ENCODE measurements at regions not wholly inside any gene's neighbourhood (a gene's known extent, or its start where the extent isn't known, plus 50 kb on each side); places are given as distances from the start of the nearest gene placed in this dataset.
"Not testable (repeated sequence)": the region's sequence is repeated elsewhere in the genome, so short reads cannot be mapped to it uniquely, and the experiment has no call there.

DNA sequence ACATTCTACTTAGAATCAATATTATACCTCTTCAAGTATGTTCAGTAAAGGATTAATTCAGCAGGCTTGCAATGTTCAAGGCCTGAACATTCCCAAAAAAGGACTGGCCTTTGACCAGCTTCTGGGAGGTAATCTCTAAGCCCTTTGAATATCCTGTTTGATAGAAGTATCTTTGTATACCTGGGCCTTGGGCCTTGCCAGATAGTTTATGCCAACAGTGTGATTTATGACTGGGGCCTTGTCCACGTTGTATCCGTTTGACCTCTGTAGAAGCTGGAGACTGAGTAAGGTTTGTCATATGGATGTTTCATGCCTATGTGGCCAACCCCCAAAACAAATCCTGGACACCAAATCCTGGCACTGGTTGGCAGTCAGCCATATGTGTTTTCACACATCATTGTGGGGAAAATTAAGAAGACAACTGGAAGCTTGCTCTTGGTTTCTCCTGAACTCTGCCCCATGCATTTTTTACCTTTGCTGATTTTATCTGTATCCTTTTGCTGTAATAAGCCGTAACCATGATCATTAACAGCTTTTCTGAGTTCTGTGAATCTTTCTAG is 92.1 kb downstream of the RMI1 start:
- Mint-ChIP-seq H3K36me3 (ENCODE audit: insufficient read depth, unreplicated experiment) (no peaks in the 10 kb centered on the region), H3K27me3 (ENCODE audit: insufficient read depth, unreplicated experiment) (no peaks in the 10 kb centered on the region), H3K9me3 (ENCODE audit: unreplicated experiment) (no peaks in the 10 kb centered on the region), H3K4me1 (ENCODE audit: insufficient read depth, unreplicated experiment) (no peaks in the 10 kb centered on the region), H3K27ac (ENCODE audit: low read depth, unreplicated experiment) (no peak overlapping the region), H3K4me3 (ENCODE audit: unreplicated experiment) (no peak overlapping the region)
- BruUV-seq (replicated peaks) = no TSS peak
- intact Hi-C loops (cut with micrococcal nuclease) = no loop called here
- ChIA-PET CTCF (no interaction called here), POLR2A (no interaction called here)
- TF ChIP-seq, protein P1, sequence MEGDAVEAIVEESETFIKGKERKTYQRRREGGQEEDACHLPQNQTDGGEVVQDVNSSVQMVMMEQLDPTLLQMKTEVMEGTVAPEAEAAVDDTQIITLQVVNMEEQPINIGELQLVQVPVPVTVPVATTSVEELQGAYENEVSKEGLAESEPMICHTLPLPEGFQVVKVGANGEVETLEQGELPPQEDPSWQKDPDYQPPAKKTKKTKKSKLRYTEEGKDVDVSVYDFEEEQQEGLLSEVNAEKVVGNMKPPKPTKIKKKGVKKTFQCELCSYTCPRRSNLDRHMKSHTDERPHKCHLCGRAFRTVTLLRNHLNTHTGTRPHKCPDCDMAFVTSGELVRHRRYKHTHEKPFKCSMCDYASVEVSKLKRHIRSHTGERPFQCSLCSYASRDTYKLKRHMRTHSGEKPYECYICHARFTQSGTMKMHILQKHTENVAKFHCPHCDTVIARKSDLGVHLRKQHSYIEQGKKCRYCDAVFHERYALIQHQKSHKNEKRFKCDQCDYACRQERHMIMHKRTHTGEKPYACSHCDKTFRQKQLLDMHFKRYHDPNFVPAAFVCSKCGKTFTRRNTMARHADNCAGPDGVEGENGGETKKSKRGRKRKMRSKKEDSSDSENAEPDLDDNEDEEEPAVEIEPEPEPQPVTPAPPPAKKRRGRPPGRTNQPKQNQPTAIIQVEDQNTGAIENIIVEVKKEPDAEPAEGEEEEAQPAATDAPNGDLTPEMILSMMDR (IDR thresholded peaks at IDR 0.05; ENCODE audit: unreplicated experiment) = no peak
- DNase-seq (ENCODE audit: unreplicated experiment) = no peak

DNA sequence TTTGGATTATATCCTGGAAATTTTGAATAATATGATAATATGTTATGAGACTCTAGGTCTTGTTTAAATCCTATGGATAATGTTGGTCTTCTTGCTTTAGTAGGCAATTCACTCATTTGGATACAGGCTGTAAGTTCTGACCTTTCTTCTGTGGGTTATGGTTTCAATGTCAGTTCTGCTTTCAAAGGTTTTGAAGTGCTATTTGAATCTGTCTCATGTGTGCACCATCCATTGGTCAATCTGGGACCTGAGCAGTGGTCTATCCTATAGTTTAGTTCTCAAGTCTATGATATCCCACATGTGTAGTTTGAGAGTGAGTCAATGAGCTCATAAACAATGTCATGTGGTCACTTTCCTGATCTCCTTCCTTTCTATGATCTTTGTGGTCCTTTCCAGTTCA is 94.4 kb downstream of the RMI1 start:
- BruUV-seq (replicated peaks) = no TSS peak
- no peak overlapping the region for H3K27ac Mint-ChIP-seq (ENCODE audit: low read depth, unreplicated experiment)
- POLR2A ChIA-PET = no interaction called here
- no peaks in the 10 kb centered on the region for H3K36me3 Mint-ChIP-seq (ENCODE audit: insufficient read depth, unreplicated experiment)
- no peak overlapping the region for H3K4me3 Mint-ChIP-seq (ENCODE audit: unreplicated experiment)
- CTCF ChIA-PET = no interaction called here
- no peaks in the 10 kb centered on the region for H3K4me1 Mint-ChIP-seq (ENCODE audit: insufficient read depth, unreplicated experiment)
- intact Hi-C loops (cut with micrococcal nuclease) = no loop called here
- H3K27me3 Mint-ChIP-seq (ENCODE audit: insufficient read depth, unreplicated experiment) = no peaks in the 10 kb centered on the region
- no peak for DNase-seq (ENCODE audit: unreplicated experiment)
- TF ChIP-seq, protein P1 (IDR thresholded peaks at IDR 0.05; ENCODE audit: unreplicated experiment) = no peak
- no peaks in the 10 kb centered on the region for H3K9me3 Mint-ChIP-seq (ENCODE audit: unreplicated experiment)

DNA sequence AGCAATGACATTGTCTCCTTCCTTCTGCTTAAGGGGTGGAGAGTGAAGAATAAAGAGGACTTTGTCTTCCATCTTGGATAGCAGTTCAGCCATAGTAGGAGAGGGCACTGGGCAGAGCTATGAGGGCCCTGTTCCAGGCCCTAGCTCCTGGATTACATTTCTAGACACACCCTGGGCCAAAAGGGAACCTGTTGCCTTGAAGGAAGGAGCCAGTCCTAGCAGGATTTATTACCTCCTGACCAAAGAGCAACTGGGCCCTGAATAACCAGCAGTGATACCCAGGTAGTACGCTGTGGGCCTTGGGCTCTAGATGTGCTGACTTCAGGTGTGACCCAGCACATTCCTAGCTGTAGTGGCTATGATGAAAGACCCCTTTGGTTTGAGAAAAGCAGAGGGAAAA is 95.8 kb downstream of the RMI1 start:
- ChIA-PET POLR2A (interaction anchor here (0.6 to 1.3 kb wide), 2 partner anchors 15 to 29 kb away, joined by 3 to 4 read pairs; no protein-coding TSS in a partner anchor), CTCF (no interaction called here)
- no peaks in the 10 kb centered on the region for H3K9me3 Mint-ChIP-seq (ENCODE audit: unreplicated experiment)
- H3K4me1 Mint-ChIP-seq (ENCODE audit: insufficient read depth, unreplicated experiment) = no peaks in the 10 kb centered on the region
- no peak for DNase-seq (ENCODE audit: unreplicated experiment)
- intact Hi-C loops (cut with micrococcal nuclease) = no loop called here
- no peak overlapping the region for H3K27ac Mint-ChIP-seq (ENCODE audit: low read depth, unreplicated experiment)
- TF ChIP-seq, protein P1 (IDR thresholded peaks at IDR 0.05; ENCODE audit: unreplicated experiment) = no peak
- H3K27me3 Mint-ChIP-seq (ENCODE audit: insufficient read depth, unreplicated experiment) = no peaks in the 10 kb centered on the region
- no peaks in the 10 kb centered on the region for H3K36me3 Mint-ChIP-seq (ENCODE audit: insufficient read depth, unreplicated experiment)
- H3K4me3 Mint-ChIP-seq (ENCODE audit: unreplicated experiment) = no peak overlapping the region
- no TSS peak for BruUV-seq (replicated peaks)

DNA sequence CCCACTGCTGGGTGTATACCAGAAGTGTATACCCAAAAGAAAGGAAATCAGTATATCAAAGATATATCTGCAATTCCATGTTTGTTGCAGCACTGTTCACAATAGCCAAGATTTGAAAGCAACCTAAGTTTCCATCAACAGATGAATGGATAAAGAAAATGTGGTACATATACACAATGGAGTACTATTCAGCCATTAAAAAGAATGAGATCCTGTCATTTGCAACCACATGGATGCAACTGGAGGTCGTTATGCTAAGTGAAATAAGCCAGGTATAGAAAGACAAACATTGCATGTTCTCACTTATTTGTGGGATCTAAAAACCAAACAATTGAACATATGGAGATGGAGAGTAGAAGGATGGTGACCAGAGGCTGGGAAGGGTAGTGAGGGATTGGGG is 97.2 kb downstream of the RMI1 start:
- H3K4me3 Mint-ChIP-seq (ENCODE audit: unreplicated experiment); CTCF ChIA-PET; H3K27ac Mint-ChIP-seq (ENCODE audit: low read depth, unreplicated experiment); BruUV-seq (replicated peaks); H3K4me1 Mint-ChIP-seq (ENCODE audit: insufficient read depth, unreplicated experiment); H3K36me3 Mint-ChIP-seq (ENCODE audit: insufficient read depth, unreplicated experiment); intact Hi-C loops (cut with micrococcal nuclease); DNase-seq (ENCODE audit: unreplicated experiment); H3K9me3 Mint-ChIP-seq (ENCODE audit: unreplicated experiment); POLR2A ChIA-PET; H3K27me3 Mint-ChIP-seq (ENCODE audit: insufficient read depth, unreplicated experiment): not testable (repeated sequence)

DNA sequence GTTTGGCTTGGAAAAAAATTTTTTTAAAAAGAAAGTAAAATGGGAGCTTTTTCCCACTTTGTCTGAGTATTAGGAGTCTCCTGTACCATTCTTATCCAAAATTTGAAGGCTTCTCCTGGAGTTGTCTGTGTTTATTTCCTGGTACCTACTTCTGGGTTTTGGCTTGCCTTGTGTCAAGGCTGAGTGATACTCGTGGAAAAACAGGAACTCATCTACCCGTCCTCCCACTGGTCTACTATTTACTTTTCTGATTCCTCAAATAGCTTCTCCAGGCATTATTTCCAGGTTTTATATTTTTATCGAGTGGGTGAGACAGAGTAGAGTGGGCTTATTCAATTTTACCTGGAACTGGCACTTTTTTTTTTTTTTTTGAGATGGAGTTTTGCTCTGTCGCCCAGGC is 99.4 kb downstream of the RMI1 start:
- Mint-ChIP-seq H3K27ac (ENCODE audit: low read depth, unreplicated experiment) (no peak overlapping the region), H3K27me3 (ENCODE audit: insufficient read depth, unreplicated experiment) (no peaks in the 10 kb centered on the region), H3K4me3 (ENCODE audit: unreplicated experiment) (no peak overlapping the region), H3K4me1 (ENCODE audit: insufficient read depth, unreplicated experiment) (no peaks in the 10 kb centered on the region), H3K9me3 (ENCODE audit: unreplicated experiment) (no peaks in the 10 kb centered on the region), H3K36me3 (ENCODE audit: insufficient read depth, unreplicated experiment) (no peaks in the 10 kb centered on the region)
- BruUV-seq (replicated peaks) = no TSS peak
- DNase-seq (ENCODE audit: unreplicated experiment) = no peak
- TF ChIP-seq, protein P1 (IDR thresholded peaks at IDR 0.05; ENCODE audit: unreplicated experiment) = no peak
- ChIA-PET CTCF (no interaction called here), POLR2A (interaction anchor here (0.6 kb wide), 1 partner anchor 11 kb away, joined by 4 read pairs; no protein-coding TSS in a partner anchor)
- intact Hi-C loops (cut with micrococcal nuclease) = no loop called here

Data from MCF 10A (cell line).